AG10803 (cell line): ENCODE measurements at regions not wholly inside any gene's neighbourhood (a gene's known extent, or its start where the extent isn't known, plus 50 kb on each side); places are given as distances from the start of the nearest gene placed in this dataset.

Source experiments
- DNase-seq: peaks from one replicate; pipeline ENCODE4 v3.0.0; 2010; ENCODE audit warnings: low read depth
- H3K4me3 ChIP-seq: 2 replicates; pipeline ENCODE4 v1.5.1; 2011; ENCODE audit warnings: mild to moderate bottlenecking, low read length, control low read depth
- CTCF ChIP-seq: conservative IDR thresholded peaks from 2 replicates; pipeline ENCODE4 v1.5.1; 2011; ENCODE audit warnings: mild to moderate bottlenecking, low read length, control low read depth, inconsistent platforms

DNA sequence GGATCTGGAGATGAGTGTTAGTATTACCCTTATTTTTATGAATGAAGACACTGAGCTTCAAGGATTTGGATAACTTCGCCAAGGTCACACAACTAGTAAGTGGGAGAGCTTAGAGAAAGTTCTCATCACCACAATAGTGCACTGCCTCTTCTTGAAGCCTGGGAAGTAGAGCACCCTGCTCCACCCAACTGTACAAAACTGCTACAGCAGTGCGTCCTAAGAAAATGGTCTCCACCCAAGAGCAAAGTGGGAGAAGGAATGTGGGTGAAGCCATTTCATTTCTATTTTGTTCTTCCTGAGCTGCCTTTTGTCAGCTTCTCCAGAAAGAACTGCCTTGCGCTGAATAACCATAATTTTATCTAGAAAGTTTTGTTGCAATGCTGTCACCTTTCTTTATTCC is 403.9 kb upstream of the FAT3 start:
- TF ChIP-seq CTCF = no peak
- no peak overlapping the region for H3K4me3 ChIP-seq
- DNase-seq = no peak

- DNase-seq = no peak
- H3K4me3 ChIP-seq = no peak overlapping the region
- no peak for TF ChIP-seq CTCF
Observed at GRCh38 chr11:91819777-91820176, 404.8 kb upstream of the FAT3 start.

DNA sequence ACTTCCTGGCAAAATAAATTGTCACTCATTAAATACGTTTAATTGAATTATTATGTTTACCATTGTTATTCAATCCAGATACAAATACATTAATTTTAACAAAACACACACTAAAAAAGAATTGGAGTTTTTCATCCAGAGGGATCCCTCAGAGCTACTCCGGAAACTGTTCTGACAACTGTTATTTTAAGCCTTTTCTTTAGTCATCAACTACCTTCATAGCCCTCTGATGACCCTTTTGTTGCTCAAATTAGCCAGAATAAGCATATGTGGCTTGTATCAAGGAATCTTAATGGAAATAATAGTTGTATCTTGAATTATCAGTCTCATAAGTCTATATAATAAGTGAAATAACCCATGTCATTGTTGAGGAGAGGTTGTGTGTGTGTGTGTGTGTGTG is 405.4 kb upstream of the FAT3 start:
- DNase-seq = no peak
- no peak for TF ChIP-seq CTCF
- H3K4me3 ChIP-seq = no peak overlapping the region

DNA sequence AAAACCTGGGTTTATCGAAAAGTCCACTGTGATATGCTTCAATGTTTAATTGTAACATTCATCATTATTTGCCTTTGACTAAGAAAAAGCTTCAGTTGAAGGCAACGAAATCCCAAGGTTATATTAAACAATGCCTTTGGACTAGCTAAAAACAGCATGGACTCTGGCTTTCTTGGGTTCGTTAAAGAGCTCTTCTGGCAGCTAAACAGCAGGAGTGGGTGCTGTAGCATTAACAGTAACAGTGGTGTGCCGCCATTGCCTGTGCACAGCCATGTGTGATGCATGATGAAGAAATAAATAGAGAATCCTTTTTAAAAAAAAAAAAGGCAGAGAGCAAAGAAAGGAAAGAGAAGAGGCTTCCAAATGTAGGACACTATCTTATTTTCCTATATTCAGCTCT is 406.6 kb upstream of the FAT3 start:
- no peak for DNase-seq
- no peak for TF ChIP-seq CTCF
- no peak overlapping the region for H3K4me3 ChIP-seq

DNA sequence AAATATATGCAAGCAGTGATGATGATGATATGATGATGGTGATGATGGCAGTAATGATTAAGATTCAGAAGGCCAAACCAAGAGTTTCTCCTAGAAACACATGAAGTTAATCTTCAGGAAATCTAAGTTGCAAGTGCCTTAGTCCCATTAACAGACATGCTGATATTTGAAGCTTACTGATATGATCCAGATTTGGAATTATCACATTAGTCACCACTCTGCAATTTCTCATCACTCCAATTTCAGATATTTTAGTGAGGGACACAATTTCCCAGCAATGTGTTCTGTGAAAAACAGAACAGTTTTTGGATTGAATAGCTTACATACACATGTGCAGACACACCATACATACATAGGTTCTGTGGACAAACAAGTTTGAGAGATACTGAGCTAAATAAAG is 411.4 kb upstream of the FAT3 start:
- TF ChIP-seq CTCF = no peak
- DNase-seq = no peak
- H3K4me3 ChIP-seq = no peak overlapping the region

GRCh38 chr11:91810871-91811270 is 413.7 kb upstream of the FAT3 start:
- no peak overlapping the region for H3K4me3 ChIP-seq
- no peak for TF ChIP-seq CTCF
- DNase-seq = no peak

GRCh38 chr11:91805293-91805692 is 419.3 kb upstream of the FAT3 start:
- DNase-seq = no peak
- H3K4me3 ChIP-seq = no peak overlapping the region

More at GRCh38 chr11:91805293-91805692, 419.3 kb upstream of the FAT3 start:
- TF ChIP-seq CTCF = no peak
